H9 (cell line): ENCODE measurements at regions not wholly inside any gene's neighbourhood (a gene's known extent, or its start where the extent isn't known, plus 50 kb on each side); places are given as distances from the start of the nearest gene placed in this dataset.

ENCODE experiments used
- DNase-seq: peaks from one replicate; pipeline ENCODE4 v3.0.0-alpha.2; 2017
- H2AFZ ChIP-seq: one replicate; pipeline ENCODE4 v1.6.1; 2013; ENCODE audit warnings: mild to moderate bottlenecking, low read length, control low read depth, moderate library complexity
- H2AK5ac ChIP-seq: 2 replicates; pipeline ENCODE4 v1.6.1; 2013; ENCODE audit warnings: low read length, control low read depth, mixed read lengths; ENCODE audit not compliant: insufficient read length
- H2BK120ac ChIP-seq: one replicate; pipeline ENCODE4 v1.6.1; 2013; ENCODE audit warnings: low read depth, mild to moderate bottlenecking, low read length, control low read depth, inconsistent platforms; ENCODE audit not compliant: poor library complexity, severe bottlenecking
- H2BK12ac ChIP-seq: 2 replicates; pipeline ENCODE4 v1.6.1; 2013; ENCODE audit warnings: low read length, control low read depth, mixed read lengths, low read depth; ENCODE audit not compliant: insufficient read length
- H2BK15ac ChIP-seq: 2 replicates; pipeline ENCODE4 v1.6.1; 2013; ENCODE audit warnings: low read depth, low read length, control low read depth
- H2BK20ac ChIP-seq: one replicate; pipeline ENCODE4 v1.6.1; 2013; ENCODE audit warnings: low read depth, mild to moderate bottlenecking, low read length, control low read depth, inconsistent platforms; ENCODE audit not compliant: poor library complexity, severe bottlenecking
- H2BK5ac ChIP-seq: 2 replicates; pipeline ENCODE4 v1.6.1; 2013; ENCODE audit warnings: low read length, control low read depth, mixed read lengths; ENCODE audit not compliant: insufficient read length
- H3K14ac ChIP-seq: 2 replicates; pipeline ENCODE4 v1.6.1; 2013; ENCODE audit warnings: low read length, control low read depth; ENCODE audit not compliant: insufficient read depth
- H3K18ac ChIP-seq: 2 replicates; pipeline ENCODE4 v1.6.1; 2013; ENCODE audit warnings: low read depth, mild to moderate bottlenecking, mixed read lengths, low read length, control low read depth; ENCODE audit not compliant: insufficient read length
- H3K23ac ChIP-seq: 2 replicates; pipeline ENCODE4 v1.6.1; 2013; ENCODE audit warnings: low read length, control low read depth, mixed read lengths, low read depth; ENCODE audit not compliant: insufficient read length
- H3K23me2 ChIP-seq: 2 replicates; pipeline ENCODE4 v1.6.1; 2013; ENCODE audit warnings: low read depth, mild to moderate bottlenecking, mixed read lengths, low read length, control low read depth; ENCODE audit not compliant: insufficient read length, poor library complexity, severe bottlenecking
- H3K27ac ChIP-seq: 2 replicates; pipeline ENCODE4 v1.5.1; 2013; ENCODE audit warnings: low read length, control low read depth, mixed read lengths, low read depth; ENCODE audit not compliant: insufficient read length
- H3K27me3 ChIP-seq: 2 replicates; pipeline ENCODE4 v1.6.1; 2013; ENCODE audit warnings: low read length, control low read depth, inconsistent platforms; ENCODE audit not compliant: insufficient read depth
- H3K4ac ChIP-seq: 2 replicates; pipeline ENCODE4 v1.6.1; 2013; ENCODE audit warnings: low read depth, mild to moderate bottlenecking, control low read depth, inconsistent platforms, low read length, moderate library complexity
- H3K4me1 ChIP-seq: 2 replicates; pipeline ENCODE4 v1.6.1; 2013; ENCODE audit warnings: low read length, control low read depth, inconsistent platforms; ENCODE audit not compliant: insufficient read depth
- H3K4me2 ChIP-seq: 2 replicates; pipeline ENCODE4 v1.6.1; 2013; ENCODE audit warnings: low read length, control low read depth, mixed read lengths; ENCODE audit not compliant: insufficient read length, insufficient read depth
- H3K56ac ChIP-seq: 2 replicates; pipeline ENCODE4 v1.6.1; 2013; ENCODE audit warnings: low read depth, mild to moderate bottlenecking, mixed read lengths, low read length, control low read depth; ENCODE audit not compliant: insufficient read length
- H3K79me1 ChIP-seq: 2 replicates; pipeline ENCODE4 v1.6.1; 2013; ENCODE audit warnings: low read depth, mild to moderate bottlenecking, moderate library complexity, low read length, control low read depth, inconsistent platforms; ENCODE audit not compliant: insufficient read depth, poor library complexity, severe bottlenecking
- H3K79me2 ChIP-seq: 2 replicates; pipeline ENCODE4 v1.6.1; 2013; ENCODE audit warnings: low read length, control low read depth, inconsistent platforms; ENCODE audit not compliant: insufficient read depth
- H3K9ac ChIP-seq: 2 replicates; pipeline ENCODE4 v1.6.1; 2013; ENCODE audit warnings: low read length, control low read depth, mixed read lengths; ENCODE audit not compliant: insufficient read length; ENCODE audit errors: extremely low read depth
- H3K9me3 ChIP-seq: one replicate; pipeline ENCODE4 v1.6.1; 2013; ENCODE audit warnings: low read depth, low read length, inconsistent platforms; ENCODE audit not compliant: control insufficient read depth
- H3T11ph ChIP-seq: one replicate; pipeline ENCODE4 v1.6.1; 2013; ENCODE audit warnings: mild to moderate bottlenecking, low read length, control low read depth, inconsistent platforms
- H4K20me1 ChIP-seq: one replicate; pipeline ENCODE4 v1.6.1; 2013; ENCODE audit not compliant: control insufficient read depth, insufficient read length, insufficient read depth
- H4K5ac ChIP-seq: 2 replicates; pipeline ENCODE4 v1.6.1; 2013; ENCODE audit warnings: low read depth, mild to moderate bottlenecking, mixed read lengths, low read length, control low read depth; ENCODE audit not compliant: insufficient read length
- H4K8ac ChIP-seq: replicated peaks from 2 replicates; pipeline ENCODE4 v1.6.1; 2013; ENCODE audit warnings: low read length, control low read depth, mixed read lengths, low read depth; ENCODE audit not compliant: insufficient read length
- H4K91ac ChIP-seq: 2 replicates; pipeline ENCODE4 v1.6.1; 2013; ENCODE audit warnings: low read depth, mild to moderate bottlenecking, moderate library complexity, mixed read lengths, low read length, control low read depth; ENCODE audit not compliant: insufficient read length
- H3K27ac Mint-ChIP-seq, 3 experiments: 2 replicates in 2 of 3; 3 replicates in 1 of 3; pipeline ENCODE4 v1.8.0; 2020 to 2021; ENCODE audit warnings: mixed read lengths in 3 of 3, mild to moderate bottlenecking in 1 of 3, moderate library complexity in 1 of 3
- H3K27me3 Mint-ChIP-seq: 2 replicates; pipeline ENCODE4 v1.8.0; 2021; ENCODE audit warnings: low read depth, mild to moderate bottlenecking, moderate library complexity, mixed read lengths
- H3K36me3 Mint-ChIP-seq, 3 experiments: 2 replicates in 2 of 3; 3 replicates in 1 of 3; pipeline ENCODE4 v1.8.0; 2020 to 2021; ENCODE audit warnings: low read depth in 3 of 3, mixed read lengths in 3 of 3; ENCODE audit not compliant: insufficient read depth in 1 of 3
- H3K4me1 Mint-ChIP-seq, 2 experiments: 2 replicates each; pipeline ENCODE4 v1.8.0; 2020; ENCODE audit warnings: mixed read lengths in 2 of 2
- H3K4me3 Mint-ChIP-seq, 2 experiments: 2 replicates in 1 of 2; 3 replicates in 1 of 2; pipeline ENCODE4 v1.8.0; 2020 to 2021; ENCODE audit warnings: mild to moderate bottlenecking in 2 of 2, mixed read lengths in 2 of 2, moderate library complexity in 1 of 2
- H3K9me3 Mint-ChIP-seq, 2 experiments: 2 replicates in 1 of 2; 3 replicates in 1 of 2; pipeline ENCODE4 v1.8.0; 2020; ENCODE audit warnings: mild to moderate bottlenecking in 2 of 2, mixed read lengths in 2 of 2, moderate library complexity in 1 of 2
- CTCF ChIP-seq: fragments of 200-600 bp; sonication (generic); conservative IDR thresholded peaks from 3 replicates; pipeline ENCODE4 v1.8.0; 2021; ENCODE audit warnings: antibody characterized with exemption, mild to moderate bottlenecking
- WGBS: extraction: QIAGEN DNeasy Blood & Tissue Kit; methylation state at CpG from one replicate; pipeline ENCODE4 v1.1.7; 2013; ENCODE audit warnings: missing lambda C conversion rate, low lambda C conversion rate, mixed read lengths; ENCODE audit not compliant: insufficient read length; ENCODE audit errors: extremely low coverage; 5-methylcytosine and 5-hydroxymethylcytosine counted together

GRCh38 chrX:149248073-149248625 is 257.0 kb downstream of the IDS start:
- Histone ChIP-seq H2AK5ac (no peak overlapping the region), H4K91ac (no peak overlapping the region)

More at GRCh38 chrX:149248073-149248625, 257.0 kb downstream of the IDS start:
- Histone ChIP-seq H2BK15ac (no peak overlapping the region), H4K20me1 (no peaks in the 10 kb centered on the region), H3K18ac (no peak overlapping the region), H3T11ph (no peak overlapping the region), H3K23ac (no peak overlapping the region), H4K8ac (no peak overlapping the region), H2BK5ac (no peak overlapping the region), H3K56ac (no peak overlapping the region), H3K9ac (no peak overlapping the region), H2AFZ (no peak overlapping the region), H3K23me2 (no peaks in the 10 kb centered on the region), H2BK12ac (no peak overlapping the region), H3K27ac (no peak overlapping the region), H2BK120ac (no peak overlapping the region), H3K27me3 (no peaks in the 10 kb centered on the region), H3K4ac (no peak overlapping the region), H3K4me2 (no peak overlapping the region), H3K14ac (no peak overlapping the region), H3K79me1 (no peaks in the 10 kb centered on the region), H3K9me3 (peaks cover 22% of the 10 kb centered on the region), H4K5ac (no peak overlapping the region), H3K79me2 (no peaks in the 10 kb centered on the region), H2BK20ac (no peak overlapping the region), H3K4me1 (no peaks in the 10 kb centered on the region)
- no peak for DNase-seq
- Mint-ChIP-seq H3K27me3 (no peaks in the 10 kb centered on the region), H3K9me3 (peaks cover 65 to 71% of the 10 kb centered on the region in 2 experiments), H3K27ac (no peak overlapping the region), H3K4me3 (no peak overlapping the region), H3K4me1 (peaks cover 0 to 7% of the 10 kb centered on the region in 2 experiments; a peak in 2 of 4 replicates), H3K36me3 (no peaks in the 10 kb centered on the region; a peak in 1 of 7 replicates)
- no CpG with 5 or more reads among the region's 3 CpGs for WGBS
- no peak for TF ChIP-seq CTCF
